H1 (cell line): ENCODE measurements at regions not wholly inside any gene's neighbourhood (a gene's known extent, or its start where the extent isn't known, plus 50 kb on each side); places are given as distances from the start of the nearest gene placed in this dataset.

Source experiments
- CTCF ChIA-PET: fragments of 300-600 bp; sonication (Branson Sonifier 250); formaldehyde crosslinking; loops from one replicate; lab custom pipeline; 2021; ENCODE audit not compliant: partially characterized antibody; lab: Charles Lee
- POLR2A ChIA-PET: fragments of 300-600 bp; sonication (Branson Sonifier 250); formaldehyde crosslinking; loops from one replicate; lab custom pipeline; 2021; ENCODE audit warnings: inconsistent platforms; ENCODE audit not compliant: partially characterized antibody; lab: Charles Lee
- DNase-seq, 2 experiments: peaks; one replicate each; pipeline versions ENCODE4 v3.0.0 to v3.0.0-alpha.2; 2010 to 2022; ENCODE audit warnings: low spot score in 2 of 2, low read depth in 1 of 2, mixed read lengths in 1 of 2
- FAIRE-seq: peaks from 2 replicates; lab custom pipeline; 2011; peaks lifted over from hg19 to GRCh38; lab: Jason Lieb, UNC
- H2AFZ ChIP-seq: 2 replicates; pipeline ENCODE4 v1.8.1; 2012; ENCODE audit warnings: low read length, inconsistent platforms
- H2AK5ac ChIP-seq: 2 replicates; pipeline ENCODE4 v1.6.1; 2013; ENCODE audit warnings: low read depth, low read length
- H2BK120ac ChIP-seq: replicated peaks from 2 replicates; pipeline ENCODE3; 2013; ENCODE audit warnings: low read depth, low read length, inconsistent platforms
- H2BK12ac ChIP-seq: 2 replicates; pipeline ENCODE4 v1.6.1; 2013; ENCODE audit warnings: low read depth, low read length
- H2BK15ac ChIP-seq: 2 replicates; pipeline ENCODE4 v1.6.1; 2013; ENCODE audit warnings: low read length
- H2BK20ac ChIP-seq: 2 replicates; pipeline ENCODE4 v1.6.1; 2013; ENCODE audit warnings: low read length
- H2BK5ac ChIP-seq: 2 replicates; pipeline ENCODE4 v1.6.1; 2013; ENCODE audit warnings: low read depth, low read length
- H3K14ac ChIP-seq: 2 replicates; pipeline ENCODE4 v1.6.1; 2013; ENCODE audit warnings: inconsistent platforms; ENCODE audit not compliant: insufficient read length
- H3K18ac ChIP-seq: 2 replicates; pipeline ENCODE4 v1.6.1; 2013; ENCODE audit warnings: low read length; ENCODE audit errors: extremely low read depth
- H3K23ac ChIP-seq: 2 replicates; pipeline ENCODE4 v1.6.1; 2013; ENCODE audit warnings: inconsistent platforms; ENCODE audit not compliant: insufficient read length
- H3K23me2 ChIP-seq: 2 replicates; pipeline ENCODE4 v1.6.1; 2013; ENCODE audit warnings: low read depth, low read length
- H3K27ac ChIP-seq: 2 replicates; pipeline ENCODE4 v1.6.1; 2011; ENCODE audit warnings: low read depth, low read length, inconsistent platforms
- H3K27me3 ChIP-seq, 4 experiments: replicated peaks in 1 of 4; 1 replicate in 1 of 4; 2 replicates in 3 of 4; pipeline versions ENCODE4 v1.6.1 to v1.8.1; 2011 to 2013; ENCODE audit warnings: low read length in 3 of 4, mild to moderate bottlenecking in 3 of 4, inconsistent platforms in 2 of 4, mixed read lengths in 2 of 4, moderate library complexity in 1 of 4; ENCODE audit not compliant: control insufficient read depth in 3 of 4, insufficient read depth in 3 of 4; ENCODE audit errors: extremely low read depth in 1 of 4
- H3K36me3 ChIP-seq, 4 experiments: 2 replicates each; pipeline versions ENCODE4 v1.6.1 to v1.8.1; 2011 to 2013; ENCODE audit warnings: mild to moderate bottlenecking in 4 of 4, low read length in 3 of 4, moderate library complexity in 2 of 4, control low read depth in 1 of 4, inconsistent platforms in 1 of 4; ENCODE audit not compliant: insufficient read depth in 4 of 4, control insufficient read depth in 2 of 4
- H3K4ac ChIP-seq: replicated peaks from 2 replicates; pipeline ENCODE3; 2013; ENCODE audit warnings: low read length, low read depth, mixed read lengths, inconsistent platforms; ENCODE audit not compliant: insufficient read length
- H3K4me1 ChIP-seq, 4 experiments: replicated peaks in 1 of 4; 1 replicate in 1 of 4; 2 replicates in 3 of 4; pipeline versions ENCODE4 v1.6.1 to v1.8.1; 2011 to 2013; ENCODE audit warnings: low read length in 3 of 4, inconsistent platforms in 2 of 4, mixed read lengths in 1 of 4; ENCODE audit not compliant: insufficient read depth in 4 of 4, control insufficient read depth in 3 of 4
- H3K4me2 ChIP-seq, 2 experiments: 2 replicates each; pipeline versions ENCODE4 v1.6.1 to v1.8.1; 2011 to 2013; ENCODE audit warnings: low read depth in 2 of 2, low read length in 2 of 2, control low read depth in 1 of 2, inconsistent platforms in 1 of 2, mild to moderate bottlenecking in 1 of 2; ENCODE audit not compliant: insufficient read depth in 1 of 2
- H3K4me3 ChIP-seq, 4 experiments: fragments of 200-600, 300-600 bp in 1 of 4; sonication (generic), shearing (Covaris generic), sonication (Bioruptor Twin) in 1 of 4; 2 replicates each; pipeline versions ENCODE4 v1.5.1 to v1.8.1; 2011 to 2016; ENCODE audit warnings: low read length in 4 of 4, low read depth in 3 of 4, control low read depth in 2 of 4, inconsistent platforms in 2 of 4, mild to moderate bottlenecking in 2 of 4, mixed read lengths in 1 of 4, moderate library complexity in 1 of 4; ENCODE audit not compliant: insufficient read depth in 2 of 4; ENCODE audit errors: extremely low read depth in 1 of 4
- H3K56ac ChIP-seq: replicated peaks from 2 replicates; pipeline ENCODE3; 2013; ENCODE audit warnings: low read depth, mild to moderate bottlenecking, mixed read lengths, low read length, inconsistent platforms; ENCODE audit not compliant: insufficient read length
- H3K79me1 ChIP-seq: 2 replicates; pipeline ENCODE4 v1.6.1; 2013; ENCODE audit warnings: low read depth, low read length, control low read depth
- H3K79me2 ChIP-seq, 2 experiments: 2 replicates each; pipeline versions ENCODE4 v1.6.1 to v1.8.1; 2012 to 2013; ENCODE audit warnings: low read length in 2 of 2, mild to moderate bottlenecking in 2 of 2, inconsistent platforms in 1 of 2; ENCODE audit not compliant: insufficient read depth in 2 of 2, control insufficient read depth in 1 of 2
- H3K9ac ChIP-seq, 4 experiments: replicated peaks in 1 of 4; 1 replicate in 1 of 4; 2 replicates in 3 of 4; pipeline versions ENCODE4 v1.6.1 to v1.8.1; 2011 to 2013; ENCODE audit warnings: low read depth in 3 of 4, low read length in 3 of 4, control low read depth in 2 of 4, mild to moderate bottlenecking in 2 of 4, moderate library complexity in 2 of 4, inconsistent platforms in 1 of 4; ENCODE audit errors: extremely low read depth in 1 of 4
- H3K9me3 ChIP-seq, 2 experiments: 2 replicates each; pipeline versions ENCODE4 v1.6.1 to v1.8.1; 2012 to 2013; ENCODE audit warnings: mild to moderate bottlenecking in 2 of 2, moderate library complexity in 2 of 2, control low read depth in 1 of 2, inconsistent platforms in 1 of 2, low read depth in 1 of 2, low read length in 1 of 2, mixed read lengths in 1 of 2; ENCODE audit not compliant: insufficient read depth in 2 of 2
- H4K20me1 ChIP-seq, 2 experiments: replicated peaks in 1 of 2; 2 replicates each; pipeline versions ENCODE3 to v1.8.1; 2011 to 2013; ENCODE audit warnings: inconsistent platforms in 2 of 2, low read length in 2 of 2, mild to moderate bottlenecking in 1 of 2; ENCODE audit not compliant: insufficient read depth in 2 of 2, control insufficient read depth in 1 of 2
- H4K5ac ChIP-seq: 2 replicates; pipeline ENCODE4 v1.6.1; 2013; ENCODE audit warnings: low read length, low read depth, mixed read lengths, inconsistent platforms; ENCODE audit not compliant: insufficient read length
- H4K8ac ChIP-seq: 2 replicates; pipeline ENCODE4 v1.8.0; 2013; ENCODE audit warnings: mild to moderate bottlenecking, moderate library complexity, low read length, inconsistent platforms; ENCODE audit not compliant: insufficient read depth; ENCODE audit errors: extremely low read depth
- H4K91ac ChIP-seq: replicated peaks from 2 replicates; pipeline ENCODE3; 2013; ENCODE audit warnings: low read length, mixed read lengths, inconsistent platforms; ENCODE audit not compliant: insufficient read length
- BACH1 ChIP-seq: IDR thresholded peaks from 2 replicates; pipeline ENCODE4 v1.6.1; 2012; ENCODE audit warnings: low read length, improper control_type of control experiment
- BCL11A ChIP-seq, 2 experiments: IDR thresholded peaks; one replicate each; pipeline ENCODE4 v1.6.1; 2011; ENCODE audit warnings: low read depth in 2 of 2, low read length in 2 of 2, mild to moderate bottlenecking in 2 of 2
- CHD1 ChIP-seq: IDR thresholded peaks from 2 replicates; pipeline ENCODE4 v1.6.1; 2012; ENCODE audit warnings: low read depth, low read length, improper control_type of control experiment
- EGR1 ChIP-seq: IDR thresholded peaks from 2 replicates; pipeline ENCODE4 v1.6.1; 2011; ENCODE audit warnings: low read depth, low read length, borderline replicate concordance
- EP300 ChIP-seq, 2 experiments: IDR thresholded peaks; 1 replicate in 1 of 2; 2 replicates in 1 of 2; pipeline ENCODE4 v1.6.1; 2011 to 2012; ENCODE audit warnings: low read depth in 2 of 2, low read length in 2 of 2, mild to moderate bottlenecking in 2 of 2, borderline replicate concordance in 1 of 2, inconsistent platforms in 1 of 2, moderate library complexity in 1 of 2
- FOSL1 ChIP-seq: IDR thresholded peaks from 2 replicates; pipeline ENCODE4 v1.6.1; 2011; ENCODE audit warnings: mild to moderate bottlenecking, low read depth, low read length, moderate library complexity; ENCODE audit not compliant: insufficient read depth
- GTF2F1 ChIP-seq: IDR thresholded peaks from 2 replicates; pipeline ENCODE4 v1.6.1; 2012; ENCODE audit warnings: low read depth, low read length, improper control_type of control experiment, borderline replicate concordance
- HDAC6 ChIP-seq: IDR thresholded peaks from one replicate; pipeline ENCODE4 v1.7.1; 2012; ENCODE audit warnings: low read depth, mild to moderate bottlenecking, inconsistent platforms, low read length, moderate library complexity
- KDM4A ChIP-seq: IDR thresholded peaks from one replicate; pipeline ENCODE4 v1.7.1; 2012; ENCODE audit warnings: low read depth, mild to moderate bottlenecking, moderate library complexity, low read length, inconsistent platforms; ENCODE audit not compliant: severe bottlenecking
- NRF1 ChIP-seq: IDR thresholded peaks from 2 replicates; pipeline ENCODE4 v1.6.1; 2011; ENCODE audit warnings: mild to moderate bottlenecking, low read depth, low read length, improper control_type of control experiment
- POLR2AphosphoS5 ChIP-seq: IDR thresholded peaks from 2 replicates; pipeline ENCODE4 v1.6.1; 2011; ENCODE audit warnings: low read depth, low read length
- RXRA ChIP-seq: IDR thresholded peaks from 2 replicates; pipeline ENCODE4 v1.6.1; 2011; ENCODE audit warnings: low read depth, mild to moderate bottlenecking, low read length, moderate library complexity; ENCODE audit not compliant: insufficient read depth
- SIRT6 ChIP-seq: IDR thresholded peaks from one replicate; pipeline ENCODE4 v1.7.1; 2012; ENCODE audit warnings: low read length, inconsistent platforms
- SRF ChIP-seq: IDR thresholded peaks from 2 replicates; pipeline ENCODE4 v1.6.1; 2011; ENCODE audit warnings: mild to moderate bottlenecking, low read depth, low read length, moderate library complexity
- USF2 ChIP-seq: IDR thresholded peaks from 2 replicates; pipeline ENCODE4 v1.6.1; 2011; ENCODE audit warnings: low read length, improper control_type of control experiment
- WGBS, 2 experiments: shearing (Covaris generic) in 1 of 2; methylation state at CpG; one replicate each; pipeline versions ENCODE4 v1.1.6 to v1.1.7; 2013 to 2015; ENCODE audit warnings: low lambda C conversion rate in 2 of 2, mixed read lengths in 2 of 2, inconsistent platforms in 1 of 2, low coverage in 1 of 2, missing lambda C conversion rate in 1 of 2; ENCODE audit not compliant: insufficient replicate concordance in 2 of 2, insufficient coverage in 1 of 2, insufficient read length in 1 of 2; ENCODE audit errors: extremely low coverage in 1 of 2, missing lambda C conversion rate in 1 of 2; 5-methylcytosine and 5-hydroxymethylcytosine counted together

- WGBS, 2 experiments = 87% methylated on average over 2 of the region's 2 CpGs; no CpG with 5 or more reads in 1 of the 2 experiments
- H3K79me1 ChIP-seq = no peaks in the 10 kb centered on the region
- ChIA-PET POLR2A (no interaction called here), CTCF (no interaction called here)
- no peak overlapping the region for H3K18ac ChIP-seq
- no peaks in the 10 kb centered on the region for H3K23me2 ChIP-seq
- H3K27me3 ChIP-seq = no peaks in the 10 kb centered on the region
- H3K56ac ChIP-seq = no peak overlapping the region
- H4K91ac ChIP-seq = no peak overlapping the region
- H3K36me3 ChIP-seq = no peaks in the 10 kb centered on the region; a peak in 1 of 8 replicates
- no peak overlapping the region for H3K14ac ChIP-seq
- H3K4me2 ChIP-seq = no peak overlapping the region
- H3K27ac ChIP-seq = no peak overlapping the region
- DNase-seq = no peak
- no peak overlapping the region for H3K4me3 ChIP-seq
- no peak overlapping the region for H3K23ac ChIP-seq
- no peak overlapping the region for H3K9ac ChIP-seq
- H2BK120ac ChIP-seq = no peak overlapping the region
- H2BK5ac ChIP-seq = no peak overlapping the region
- H3K4me1 ChIP-seq = no peaks in the 10 kb centered on the region
- no peak overlapping the region for H2BK20ac ChIP-seq
- H3K4ac ChIP-seq = no peak overlapping the region
- H3K79me2 ChIP-seq = no peaks in the 10 kb centered on the region
- H4K5ac ChIP-seq = no peak overlapping the region
- no peak overlapping the region for H4K8ac ChIP-seq
- H2AK5ac ChIP-seq = no peak overlapping the region
- H2BK12ac ChIP-seq = no peak overlapping the region
- H2BK15ac ChIP-seq = no peak overlapping the region
- peaks cover 0 to 14% of the 10 kb centered on the region in 2 experiments; a peak in 3 of 4 replicates for H3K9me3 ChIP-seq
- no peaks in the 10 kb centered on the region for H4K20me1 ChIP-seq
- no peak for FAIRE-seq
- H2AFZ ChIP-seq = no peak overlapping the region
- TF ChIP-seq SIRT6 (no peak), USF2 (no peak), BCL11A (IDR thresholded peaks at IDR 0.05; ENCODE audit: low read depth in 2 of 2, low read length in 2 of 2) (no peak), GTF2F1 (no peak), EP300 (IDR thresholded peaks at IDR 0.05; ENCODE audit: borderline replicate concordance in 1 of 2, low read depth in 2 of 2, low read length in 2 of 2) (no peak), CHD1 (no peak), HDAC6 (no peak), NRF1 (no peak), KDM4A (no peak), FOSL1 (no peak), SRF (no peak), EGR1 (no peak), BACH1 (no peak), POLR2AphosphoS5 (no peak), RXRA (no peak)
Measured at GRCh38 chr12:45590646-45591045, 138.9 kb upstream of the ARID2 start.
